Spinal cord (tissue), 9 donors: ENCODE measurements at regions not wholly inside any gene's neighbourhood (a gene's known extent, or its start where the extent isn't known, plus 50 kb on each side); places are given as distances from the start of the nearest gene placed in this dataset.

Experiments used
- DNase-seq, 6 donors: peaks; one replicate each; pipeline versions ENCODE4 v3.0.0 to v3.0.0-alpha.2; 2013 to 2015; ENCODE audit warnings: low spot score in 6 of 6, low read depth in 4 of 6
- H3K27ac ChIP-seq: one replicate; pipeline ENCODE4 v1.5.1; 2013; ENCODE audit warnings: low read depth, low read length, control low read depth
- H3K27me3 ChIP-seq: one replicate; pipeline ENCODE4 v1.6.1; 2013; ENCODE audit warnings: low read length; ENCODE audit not compliant: control insufficient read depth, insufficient read depth
- H3K36me3 ChIP-seq: one replicate; pipeline ENCODE4 v1.6.1; 2013; ENCODE audit warnings: low read length; ENCODE audit not compliant: control insufficient read depth, insufficient read depth
- H3K4me1 ChIP-seq: one replicate; pipeline ENCODE4 v1.6.1; 2013; ENCODE audit warnings: low read length; ENCODE audit not compliant: control insufficient read depth, insufficient read depth
- H3K4me3 ChIP-seq: one replicate; pipeline ENCODE4 v1.5.1; 2013; ENCODE audit warnings: low read depth, low read length, control low read depth
- H3K9me3 ChIP-seq: one replicate; pipeline ENCODE4 v1.6.1; 2013; ENCODE audit warnings: low read length; ENCODE audit not compliant: control insufficient read depth, insufficient read depth
- WGBS: methylation state at CpG from one replicate; pipeline ENCODE4 v1.1.5; 2013; ENCODE audit warnings: missing lambda C conversion rate; ENCODE audit not compliant: insufficient coverage; 5-methylcytosine and 5-hydroxymethylcytosine counted together
- donor health status: healthy.

DNA sequence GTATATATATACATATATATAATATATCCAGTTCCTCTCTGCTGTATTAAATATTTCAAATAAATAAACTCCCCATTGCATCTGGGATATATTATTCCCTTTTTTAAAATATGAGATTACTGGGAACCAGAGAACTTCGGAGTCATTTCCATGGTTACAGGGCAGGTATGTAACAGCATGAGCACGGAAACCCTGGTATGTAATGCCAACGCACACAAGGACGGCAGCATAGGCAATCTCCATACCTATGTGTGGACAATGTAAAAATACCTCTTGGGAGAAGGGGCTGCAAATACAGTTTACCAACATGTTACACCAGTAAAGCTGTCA lies 62.8 kb downstream of the NUDT10 start:
- DNase-seq, result no peak
- no peak overlapping the region for H3K27ac ChIP-seq
- WGBS, result no CpG with 5 or more reads among the region's 4 CpGs
- H3K4me3 ChIP-seq, result peak overlapping the region; percentile 55
- peaks cover 7% of the 10 kb centered on the region for H3K27me3 ChIP-seq
- H3K36me3 ChIP-seq, result no peaks in the 10 kb centered on the region
- no peaks in the 10 kb centered on the region for H3K4me1 ChIP-seq
- peaks cover 3% of the 10 kb centered on the region for H3K9me3 ChIP-seq
